ENCODE measurements at regions not wholly inside any gene's neighbourhood (a gene's known extent, or its start where the extent isn't known, plus 50 kb on each side); places are given as distances from the start of the nearest gene placed in this dataset.

GRCh38 chr6:154885214-154885613, 109.9 kb upstream of the TIAM2 start:
- DNase-seq, result no peak
- Mint-ChIP-seq H3K4me3 (no peak overlapping the region), H3K27me3 (no peaks in the 10 kb centered on the region), H3K36me3 (ENCODE audit: low read depth) (peaks cover 22% of the 10 kb centered on the region), H3K4me1 (ENCODE audit: low read depth) (peaks cover 1% of the 10 kb centered on the region), H3K27ac (no peak overlapping the region), H3K9me3 (no peaks in the 10 kb centered on the region)

- H3K36me3 Mint-ChIP-seq (ENCODE audit: low read depth), result peaks cover 22% of the 10 kb centered on the region
- no peak overlapping the region for H3K4me3 Mint-ChIP-seq
- H3K9me3 Mint-ChIP-seq, result no peaks in the 10 kb centered on the region
- no peak overlapping the region for H3K27ac Mint-ChIP-seq
- no peak for DNase-seq
- H3K27me3 Mint-ChIP-seq, result no peaks in the 10 kb centered on the region
- peaks cover 6% of the 10 kb centered on the region for H3K4me1 Mint-ChIP-seq (ENCODE audit: low read depth)
Measured at GRCh38 chr6:154886016-154886415, 109.1 kb upstream of the TIAM2 start.

- no peak for DNase-seq
- no peak overlapping the region for H3K4me3 Mint-ChIP-seq
- peaks cover 22% of the 10 kb centered on the region for H3K36me3 Mint-ChIP-seq (ENCODE audit: low read depth)
- no peaks in the 10 kb centered on the region for H3K9me3 Mint-ChIP-seq
- no peaks in the 10 kb centered on the region for H3K27me3 Mint-ChIP-seq
- peaks cover 7% of the 10 kb centered on the region for H3K4me1 Mint-ChIP-seq (ENCODE audit: low read depth)
- H3K27ac Mint-ChIP-seq, result no peak overlapping the region
Measured at GRCh38 chr6:154886471-154886870, 108.6 kb upstream of the TIAM2 start.

- peaks cover 22% of the 10 kb centered on the region for H3K36me3 Mint-ChIP-seq (ENCODE audit: low read depth)
- no peaks in the 10 kb centered on the region for H3K27me3 Mint-ChIP-seq
- peaks cover 7% of the 10 kb centered on the region for H3K4me1 Mint-ChIP-seq (ENCODE audit: low read depth)
- no peaks in the 10 kb centered on the region for H3K9me3 Mint-ChIP-seq
- DNase-seq, result no peak
- H3K27ac Mint-ChIP-seq, result no peak overlapping the region
- no peak overlapping the region for H3K4me3 Mint-ChIP-seq
Measured at GRCh38 chr6:154887051-154887450, 108.1 kb upstream of the TIAM2 start.

GRCh38 chr6:154888421-154889295, 106.5 kb upstream of the TIAM2 start:
- Mint-ChIP-seq H3K4me3 (no peak overlapping the region), H3K27ac (no peak overlapping the region), H3K9me3 (no peaks in the 10 kb centered on the region), H3K27me3 (no peaks in the 10 kb centered on the region), H3K4me1 (ENCODE audit: low read depth) (peaks cover 7% of the 10 kb centered on the region), H3K36me3 (ENCODE audit: low read depth) (peaks cover 13% of the 10 kb centered on the region)
- DNase-seq, result no peak

GRCh38 chr6:154890874-154891273, 104.2 kb upstream of the TIAM2 start:
- Mint-ChIP-seq H3K27ac (peak overlapping the region; percentile 52), H3K27me3 (no peaks in the 10 kb centered on the region), H3K9me3 (no peaks in the 10 kb centered on the region), H3K4me1 (ENCODE audit: low read depth) (peaks cover 7% of the 10 kb centered on the region), H3K36me3 (ENCODE audit: low read depth) (peaks cover 7% of the 10 kb centered on the region), H3K4me3 (no peak overlapping the region)
- no peak for DNase-seq

- DNase-seq, result no peak
- H3K27me3 Mint-ChIP-seq, result no peaks in the 10 kb centered on the region
- H3K27ac Mint-ChIP-seq, result no peak overlapping the region
- H3K9me3 Mint-ChIP-seq, result no peaks in the 10 kb centered on the region
- no peak overlapping the region for H3K4me3 Mint-ChIP-seq
- H3K4me1 Mint-ChIP-seq (ENCODE audit: low read depth), result peaks cover 7% of the 10 kb centered on the region
- H3K36me3 Mint-ChIP-seq (ENCODE audit: low read depth), result peaks cover 11% of the 10 kb centered on the region
Measured at GRCh38 chr6:154891901-154892300, 103.2 kb upstream of the TIAM2 start.

- Mint-ChIP-seq H3K4me1 (ENCODE audit: low read depth) (peaks cover 7% of the 10 kb centered on the region), H3K27ac (no peak overlapping the region), H3K27me3 (no peaks in the 10 kb centered on the region), H3K4me3 (no peak overlapping the region), H3K9me3 (no peaks in the 10 kb centered on the region), H3K36me3 (ENCODE audit: low read depth) (peaks cover 15% of the 10 kb centered on the region)
- DNase-seq, result no peak
Measured at GRCh38 chr6:154893917-154894316, 101.2 kb upstream of the TIAM2 start.

- H3K4me1 Mint-ChIP-seq (ENCODE audit: low read depth), result peaks cover 7% of the 10 kb centered on the region
- H3K4me3 Mint-ChIP-seq, result no peak overlapping the region
- H3K9me3 Mint-ChIP-seq, result no peaks in the 10 kb centered on the region
- H3K27ac Mint-ChIP-seq, result no peak overlapping the region
- H3K36me3 Mint-ChIP-seq (ENCODE audit: low read depth), result peaks cover 18% of the 10 kb centered on the region
- H3K27me3 Mint-ChIP-seq, result no peaks in the 10 kb centered on the region
- no peak for DNase-seq
Measured at GRCh38 chr6:154894902-154895301, 100.2 kb upstream of the TIAM2 start.

GRCh38 chr6:154895841-154896240, 99.3 kb upstream of the TIAM2 start:
- Mint-ChIP-seq H3K4me3 (no peak overlapping the region), H3K27ac (no peak overlapping the region), H3K4me1 (ENCODE audit: low read depth) (peaks cover 3% of the 10 kb centered on the region), H3K9me3 (no peaks in the 10 kb centered on the region), H3K36me3 (ENCODE audit: low read depth) (peaks cover 20% of the 10 kb centered on the region), H3K27me3 (no peaks in the 10 kb centered on the region)
- no peak for DNase-seq

- Mint-ChIP-seq H3K27me3 (no peaks in the 10 kb centered on the region), H3K4me3 (no peak overlapping the region), H3K9me3 (no peaks in the 10 kb centered on the region), H3K36me3 (ENCODE audit: low read depth) (peaks cover 22% of the 10 kb centered on the region), H3K4me1 (ENCODE audit: low read depth) (no peaks in the 10 kb centered on the region), H3K27ac (no peak overlapping the region)
- DNase-seq, result no peak
Measured at GRCh38 chr6:154898821-154899220, 96.3 kb upstream of the TIAM2 start.

GRCh38 chr6:154899824-154900463, 95.2 kb upstream of the TIAM2 start:
- Mint-ChIP-seq H3K27ac (no peak overlapping the region), H3K27me3 (no peaks in the 10 kb centered on the region), H3K4me3 (no peak overlapping the region), H3K9me3 (no peaks in the 10 kb centered on the region), H3K4me1 (ENCODE audit: low read depth) (no peaks in the 10 kb centered on the region), H3K36me3 (ENCODE audit: low read depth) (peaks cover 21% of the 10 kb centered on the region)
- no peak for DNase-seq

- Mint-ChIP-seq H3K4me3 (no peak overlapping the region), H3K9me3 (no peaks in the 10 kb centered on the region)
Measured at GRCh38 chr6:154901876-154902552, 93.1 kb upstream of the TIAM2 start.

GRCh38 chr6:154907291-154907690, 87.8 kb upstream of the TIAM2 start:
- Mint-ChIP-seq H3K4me3 (no peak overlapping the region), H3K36me3 (ENCODE audit: low read depth) (peaks cover 11% of the 10 kb centered on the region), H3K27ac (no peak overlapping the region), H3K27me3 (no peaks in the 10 kb centered on the region), H3K9me3 (no peaks in the 10 kb centered on the region), H3K4me1 (ENCODE audit: low read depth) (peaks cover 5% of the 10 kb centered on the region)
- DNase-seq, result no peak

More at GRCh38 chr6:154901876-154902552, 93.1 kb upstream of the TIAM2 start:
- H3K4me1 Mint-ChIP-seq (ENCODE audit: low read depth), result no peaks in the 10 kb centered on the region
- no peaks in the 10 kb centered on the region for H3K27me3 Mint-ChIP-seq
- H3K36me3 Mint-ChIP-seq (ENCODE audit: low read depth), result peaks cover 13% of the 10 kb centered on the region
- no peak for DNase-seq
- H3K27ac Mint-ChIP-seq, result no peak overlapping the region

GRCh38 chr6:154908723-154909122, 86.4 kb upstream of the TIAM2 start:
- DNase-seq, result no peak
- no peak overlapping the region for H3K27ac Mint-ChIP-seq
- peaks cover 5% of the 10 kb centered on the region for H3K4me1 Mint-ChIP-seq (ENCODE audit: low read depth)
- H3K36me3 Mint-ChIP-seq (ENCODE audit: low read depth), result peaks cover 9% of the 10 kb centered on the region
- H3K9me3 Mint-ChIP-seq, result no peaks in the 10 kb centered on the region
- no peak overlapping the region for H3K4me3 Mint-ChIP-seq
- H3K27me3 Mint-ChIP-seq, result no peaks in the 10 kb centered on the region
